Bronchial epithelial cell (primary cell): ENCODE measurements at regions not wholly inside any gene's neighbourhood (a gene's known extent, or its start where the extent isn't known, plus 50 kb on each side); places are given as distances from the start of the nearest gene placed in this dataset.

Experiments
- DNase-seq: peaks from one replicate; pipeline ENCODE4 v3.0.0-alpha.2; 2010; ENCODE audit warnings: low read depth
- FAIRE-seq: peaks from 2 replicates; lab custom pipeline; 2011; peaks lifted over from hg19 to GRCh38; lab: Jason Lieb, UNC
- H3K27me3 ChIP-seq: 2 replicates; pipeline ENCODE4 v1.5.1; 2011; ENCODE audit warnings: low read length; ENCODE audit not compliant: control insufficient read depth, insufficient read depth
- H3K36me3 ChIP-seq: 2 replicates; pipeline ENCODE4 v1.5.1; 2011; ENCODE audit warnings: low read length; ENCODE audit not compliant: control insufficient read depth, insufficient read depth
- H3K4me3 ChIP-seq: 2 replicates; pipeline ENCODE4 v1.5.1; 2011; ENCODE audit warnings: mild to moderate bottlenecking, low read depth, low read length, control low read depth
- TF ChIP-seq, protein P1 (sequence below): IDR thresholded peaks from 2 replicates; pipeline ENCODE4 v1.5.1; 2011; ENCODE audit warnings: mild to moderate bottlenecking, moderate library complexity, low read length, control low read depth, inconsistent platforms; ENCODE audit not compliant: insufficient read depth, severe bottlenecking

DNA sequence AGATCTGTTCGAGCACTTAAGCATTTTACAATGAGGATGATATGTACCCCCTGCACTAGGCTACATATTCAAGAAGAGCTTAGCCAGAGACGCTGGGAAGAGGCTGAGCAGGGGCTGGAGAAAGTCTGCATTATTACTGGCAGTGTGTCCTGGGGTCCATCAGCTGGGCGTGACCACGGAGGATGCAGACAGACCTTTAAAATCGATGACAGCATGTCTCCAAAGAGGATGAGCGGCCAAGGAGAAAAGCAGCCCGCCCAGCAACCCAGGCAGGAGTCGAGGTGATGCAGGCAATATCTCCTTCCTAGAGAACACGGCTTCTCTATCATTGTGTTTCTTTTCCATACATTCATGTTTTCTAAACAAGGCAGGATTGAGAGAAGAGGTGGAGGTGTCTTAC lies 300.7 kb downstream of the USP46 start:
- TF ChIP-seq, protein P1, sequence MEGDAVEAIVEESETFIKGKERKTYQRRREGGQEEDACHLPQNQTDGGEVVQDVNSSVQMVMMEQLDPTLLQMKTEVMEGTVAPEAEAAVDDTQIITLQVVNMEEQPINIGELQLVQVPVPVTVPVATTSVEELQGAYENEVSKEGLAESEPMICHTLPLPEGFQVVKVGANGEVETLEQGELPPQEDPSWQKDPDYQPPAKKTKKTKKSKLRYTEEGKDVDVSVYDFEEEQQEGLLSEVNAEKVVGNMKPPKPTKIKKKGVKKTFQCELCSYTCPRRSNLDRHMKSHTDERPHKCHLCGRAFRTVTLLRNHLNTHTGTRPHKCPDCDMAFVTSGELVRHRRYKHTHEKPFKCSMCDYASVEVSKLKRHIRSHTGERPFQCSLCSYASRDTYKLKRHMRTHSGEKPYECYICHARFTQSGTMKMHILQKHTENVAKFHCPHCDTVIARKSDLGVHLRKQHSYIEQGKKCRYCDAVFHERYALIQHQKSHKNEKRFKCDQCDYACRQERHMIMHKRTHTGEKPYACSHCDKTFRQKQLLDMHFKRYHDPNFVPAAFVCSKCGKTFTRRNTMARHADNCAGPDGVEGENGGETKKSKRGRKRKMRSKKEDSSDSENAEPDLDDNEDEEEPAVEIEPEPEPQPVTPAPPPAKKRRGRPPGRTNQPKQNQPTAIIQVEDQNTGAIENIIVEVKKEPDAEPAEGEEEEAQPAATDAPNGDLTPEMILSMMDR: no peak
- FAIRE-seq: no peak

DNA sequence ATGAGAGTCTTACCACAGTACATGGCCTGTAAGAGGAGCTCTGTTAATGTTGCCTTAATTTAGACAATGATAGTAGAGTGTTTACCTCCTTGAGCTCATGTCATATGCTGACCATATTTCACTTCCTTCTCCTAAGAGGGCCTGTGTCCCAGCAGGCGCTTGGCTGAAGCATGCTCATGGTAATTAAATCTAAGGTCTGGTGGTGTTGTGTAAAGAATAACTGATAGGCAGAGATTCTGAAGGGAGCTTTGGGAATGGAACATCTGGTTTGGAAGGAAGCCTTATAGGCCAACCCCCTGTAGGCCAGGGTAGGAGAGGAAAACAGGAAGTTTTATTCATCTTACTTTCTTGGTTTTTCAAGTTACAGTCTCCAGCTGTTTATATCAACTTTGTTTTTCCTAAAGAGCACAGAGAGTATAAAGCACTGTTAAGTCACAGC lies 300.2 kb downstream of the USP46 start:
- Histone ChIP-seq H3K36me3 (no peaks in the 10 kb centered on the region), H3K4me3 (no peak overlapping the region), H3K27me3 (no peaks in the 10 kb centered on the region)
- DNase-seq (no peak), FAIRE-seq (no peak)
- TF ChIP-seq, protein P1: no peak

More for the DNA sequence above, 300.7 kb downstream of the USP46 start:
- H3K4me3 ChIP-seq: no peak overlapping the region
- H3K27me3 ChIP-seq: no peaks in the 10 kb centered on the region
- DNase-seq: no peak
- H3K36me3 ChIP-seq: no peaks in the 10 kb centered on the region

DNA sequence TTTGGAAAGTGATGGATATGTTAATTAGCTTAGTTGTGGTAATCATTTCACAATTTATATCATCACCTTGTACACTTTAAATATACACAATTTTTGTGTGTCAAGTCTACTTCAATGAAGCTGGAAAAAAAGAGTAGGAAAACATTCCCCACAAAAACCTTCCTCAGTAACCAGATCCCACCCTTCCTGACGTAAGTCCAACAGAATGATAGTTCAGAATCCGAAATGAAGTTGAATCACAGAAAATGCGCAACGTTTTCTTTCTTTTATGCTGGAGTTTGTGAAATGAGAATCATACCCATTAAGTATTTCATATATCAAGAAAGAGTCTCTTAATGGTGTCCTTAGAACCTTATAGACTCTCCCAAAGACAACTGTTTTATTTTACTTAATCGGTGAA lies 292.9 kb downstream of the USP46 start:
- no peak for FAIRE-seq
- Histone ChIP-seq H3K4me3 (no peak overlapping the region), H3K27me3 (no peaks in the 10 kb centered on the region), H3K36me3 (no peaks in the 10 kb centered on the region)
- no peak for DNase-seq
- TF ChIP-seq, protein P1: no peak

DNA sequence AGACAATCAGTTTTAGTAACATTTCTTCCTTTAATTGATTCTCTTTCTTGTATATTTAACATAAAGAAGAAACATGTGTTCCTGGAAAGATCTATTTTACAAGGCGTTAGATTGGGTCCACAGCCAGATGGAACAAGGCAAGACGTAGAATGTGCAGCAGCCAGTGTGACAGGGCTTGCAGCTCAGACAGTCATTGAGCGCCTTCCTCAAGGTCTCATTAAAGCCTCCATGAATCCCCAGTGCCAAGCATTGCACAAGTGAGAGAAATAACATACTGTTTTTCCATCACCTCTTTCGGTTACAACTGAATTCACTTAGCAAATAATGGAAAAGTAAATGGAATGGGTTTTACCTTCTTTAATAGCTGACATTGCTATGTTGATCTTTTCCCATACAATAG lies 292.5 kb downstream of the USP46 start:
- H3K4me3 ChIP-seq: no peak overlapping the region
- DNase-seq (no peak), FAIRE-seq (no peak)
- no peaks in the 10 kb centered on the region for H3K27me3 ChIP-seq
- TF ChIP-seq, protein P1: no peak
- no peaks in the 10 kb centered on the region for H3K36me3 ChIP-seq

DNA sequence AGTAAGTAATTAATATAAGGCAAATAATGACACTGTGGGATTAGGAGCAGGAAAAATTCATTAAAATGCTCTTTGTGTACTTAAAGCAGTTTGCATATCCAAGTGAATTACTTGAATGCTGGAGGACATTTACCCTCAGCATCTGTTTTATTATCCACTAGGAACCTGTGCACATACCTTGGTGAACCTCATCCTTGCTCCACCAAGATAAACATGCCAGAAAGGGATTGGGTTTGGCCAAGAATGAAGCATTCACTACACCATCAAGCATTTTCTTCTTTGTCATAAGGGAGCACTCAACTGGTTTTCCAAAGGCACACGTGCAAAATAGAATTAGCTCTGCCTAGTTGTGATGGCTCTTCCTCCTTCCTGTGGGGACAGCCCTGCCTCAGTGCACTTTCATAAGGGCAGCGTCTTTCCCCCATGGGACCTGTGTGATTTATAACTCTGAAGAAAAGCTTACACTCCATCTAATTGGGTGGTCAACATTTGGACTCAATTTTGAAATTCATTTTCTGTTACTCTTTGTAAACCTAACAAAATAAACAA lies 291.7 kb downstream of the USP46 start:
- Histone ChIP-seq H3K27me3 (no peaks in the 10 kb centered on the region), H3K36me3 (no peaks in the 10 kb centered on the region), H3K4me3 (no peak overlapping the region)
- TF ChIP-seq, protein P1: no peak
- no peak for FAIRE-seq
- DNase-seq: no peak

DNA sequence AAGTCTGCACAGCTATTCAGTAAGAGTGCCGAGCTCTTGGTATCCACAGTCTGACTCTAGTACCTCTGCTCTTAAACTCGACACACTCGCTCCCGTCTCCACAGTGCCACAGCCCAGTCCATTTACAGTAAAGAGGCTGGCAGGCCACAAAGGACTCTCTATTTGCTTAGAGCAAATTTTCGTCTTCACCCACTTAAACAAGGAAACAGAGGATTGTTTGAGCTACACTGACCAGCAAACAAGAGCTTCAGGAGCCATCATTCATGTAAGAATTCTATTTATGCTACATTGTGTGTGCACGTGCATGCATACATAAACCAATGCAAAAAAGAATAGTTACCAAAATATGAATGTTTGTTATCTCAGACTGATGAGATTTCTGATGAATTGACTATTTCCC lies 290.2 kb downstream of the USP46 start:
- no peak overlapping the region for H3K4me3 ChIP-seq
- no peaks in the 10 kb centered on the region for H3K27me3 ChIP-seq
- no peaks in the 10 kb centered on the region for H3K36me3 ChIP-seq
- TF ChIP-seq, protein P1: no peak
- DNase-seq: no peak
- FAIRE-seq: no peak
